Testis (tissue), 2 donors: ENCODE measurements at regions not wholly inside any gene's neighbourhood (a gene's known extent, or its start where the extent isn't known, plus 50 kb on each side); places are given as distances from the start of the nearest gene placed in this dataset.

Experiments used
- CTCF ChIP-seq, 3 experiments: fragments of 450-650 bp in 2 of 3; fragments of 200-600 bp in 1 of 3; sonication (generic) in 1 of 3; IDR thresholded peaks; one replicate each; pipeline ENCODE4 v1.5.1; 2016 to 2019; ENCODE audit warnings: antibody characterized with exemption in 3 of 3, mild to moderate bottlenecking in 2 of 3, moderate library complexity in 1 of 3
- POLR2A ChIP-seq: fragments of 450-650 bp; IDR thresholded peaks from one replicate; pipeline ENCODE4 v1.6.1; 2017; ENCODE audit warnings: antibody characterized with exemption, mild to moderate bottlenecking, moderate library complexity

GRCh38 chr10:83142074-83142563 lies 997.2 kb upstream of the GHITM start:
- TF ChIP-seq CTCF (IDR thresholded peaks at IDR 0.05) = no peak
- no peak for TF ChIP-seq POLR2A
